Liver (tissue), 7 donors: ENCODE measurements at regions not wholly inside any gene's neighbourhood (a gene's known extent, or its start where the extent isn't known, plus 50 kb on each side); places are given as distances from the start of the nearest gene placed in this dataset.

ENCODE experiments used
- DNase-seq: peaks from one replicate; pipeline ENCODE4 v3.0.0-alpha.2; 2017; ENCODE audit warnings: low spot score
- H3K27ac ChIP-seq, 2 donors: one replicate each; pipeline ENCODE4 v1.7.0; 2013; ENCODE audit warnings: inconsistent platforms in 2 of 2, low read length in 2 of 2, control low read depth in 1 of 2, low read depth in 1 of 2, mild to moderate bottlenecking in 1 of 2
- H3K27me3 ChIP-seq, 4 donors: one replicate each; pipeline versions ENCODE4 v1.6.1 to v1.7.0; 2013; ENCODE audit warnings: low read length in 3 of 4, inconsistent platforms in 1 of 4, mild to moderate bottlenecking in 1 of 4, moderate library complexity in 1 of 4; ENCODE audit not compliant: control insufficient read depth in 4 of 4, insufficient read depth in 4 of 4
- H3K36me3 ChIP-seq, 4 donors: one replicate each; pipeline versions ENCODE4 v1.6.1 to v1.7.0; 2013; ENCODE audit warnings: low read length in 3 of 4, mild to moderate bottlenecking in 3 of 4, low read depth in 1 of 4, moderate library complexity in 1 of 4; ENCODE audit not compliant: control insufficient read depth in 4 of 4, insufficient read depth in 3 of 4
- H3K4me1 ChIP-seq, 4 donors: one replicate each; pipeline versions ENCODE4 v1.6.1 to v1.7.0; 2013; ENCODE audit warnings: low read length in 3 of 4, mild to moderate bottlenecking in 3 of 4, moderate library complexity in 1 of 4; ENCODE audit not compliant: control insufficient read depth in 4 of 4, insufficient read depth in 4 of 4
- H3K4me3 ChIP-seq, 3 donors: one replicate each; pipeline versions ENCODE4 v1.6.1 to v1.7.0; 2013; ENCODE audit warnings: low read length in 3 of 3, control low read depth in 1 of 3, low read depth in 1 of 3, mild to moderate bottlenecking in 1 of 3
- H3K9ac ChIP-seq, 2 donors: one replicate each; pipeline ENCODE4 v1.7.0; 2013; ENCODE audit warnings: low read length in 2 of 2, mild to moderate bottlenecking in 2 of 2, moderate library complexity in 2 of 2, control low read depth in 1 of 2, low read depth in 1 of 2
- H3K9me3 ChIP-seq, 4 donors: one replicate each; pipeline versions ENCODE4 v1.6.1 to v1.7.0; 2013; ENCODE audit warnings: low read length in 3 of 4; ENCODE audit not compliant: control insufficient read depth in 4 of 4
- EGR1 ChIP-seq, 2 donors: IDR thresholded peaks; 2 replicates each; pipeline ENCODE4 v1.6.1; 2016 to 2018; ENCODE audit warnings: antibody characterized with exemption in 2 of 2, low read depth in 2 of 2
- FOXA1 ChIP-seq: IDR thresholded peaks from 2 replicates; pipeline ENCODE4 v1.6.1; 2016; ENCODE audit warnings: antibody characterized with exemption
- HNF4A ChIP-seq, 2 donors: conservative IDR thresholded peaks; 2 replicates each; pipeline ENCODE4 v1.6.1; 2016; ENCODE audit warnings: antibody characterized with exemption in 2 of 2, mild to moderate bottlenecking in 2 of 2
- JUND ChIP-seq, 2 donors: IDR thresholded peaks; 2 replicates each; pipeline ENCODE4 v1.6.1; 2016; ENCODE audit warnings: antibody characterized with exemption in 2 of 2
- MAX ChIP-seq: IDR thresholded peaks from 2 replicates; pipeline ENCODE4 v1.6.1; 2016; ENCODE audit warnings: antibody characterized with exemption
- NR2F2 ChIP-seq: IDR thresholded peaks from 2 replicates; pipeline ENCODE4 v1.6.1; 2016; ENCODE audit warnings: antibody characterized with exemption
- RAD21 ChIP-seq, 2 donors: IDR thresholded peaks; 2 replicates each; pipeline ENCODE4 v1.6.1; 2016; ENCODE audit warnings: antibody characterized with exemption in 2 of 2, mild to moderate bottlenecking in 2 of 2
- RXRA ChIP-seq, 2 donors: IDR thresholded peaks; 2 replicates each; pipeline ENCODE4 v1.6.1; 2017 to 2018; ENCODE audit warnings: antibody characterized with exemption in 2 of 2, mild to moderate bottlenecking in 1 of 2
- TAF1 ChIP-seq: conservative IDR thresholded peaks from 2 replicates; pipeline ENCODE4 v1.6.1; 2016; ENCODE audit warnings: antibody characterized with exemption, mild to moderate bottlenecking
- YY1 ChIP-seq: IDR thresholded peaks from 2 replicates; pipeline ENCODE4 v1.6.1; 2016; ENCODE audit warnings: antibody characterized with exemption, mild to moderate bottlenecking
- WGBS: extraction: QIAGEN DNeasy Blood & Tissue Kit; methylation state at CpG from one replicate; pipeline ENCODE4 v1.1.7; 2013; 5-methylcytosine and 5-hydroxymethylcytosine counted together
- donor health status: healthy.
- donor health status: healthy.
- donor health status: healthy.
- donor health status: healthy.

- DNase-seq, result no peak
- 41% methylated on average over 3 of the region's 3 CpGs for WGBS
- Histone ChIP-seq H3K4me3 (no peak overlapping the region), H3K27me3 (no peaks in the 10 kb centered on the region), H3K9ac (no peak overlapping the region), H3K4me1 (peaks cover 2 to 16% (median 13%) of the 10 kb centered on the region in 4 donors), H3K36me3 (no peaks in the 10 kb centered on the region), H3K9me3 (no peaks in the 10 kb centered on the region), H3K27ac (no peak overlapping the region)
- peak in 1 of 2 donors; percentile 44 for TF ChIP-seq HNF4A (conservative IDR thresholded peaks at IDR 0.05)
- no peak for TF ChIP-seq FOXA1
Observed at GRCh38 chr3:139199421-139200010, 144.3 kb upstream of the MRPS22 start.

- WGBS, result 90% methylated on average over 7 of the region's 7 CpGs
Observed at GRCh38 chr3:139201446-139202225, 142.2 kb upstream of the MRPS22 start.

GRCh38 chr3:139202226-139202958, 141.4 kb upstream of the MRPS22 start:
- WGBS, result 67% methylated on average over 5 of the region's 5 CpGs
- no peak overlapping the region for H3K9ac ChIP-seq
- no peak overlapping the region for H3K4me3 ChIP-seq
- H3K4me1 ChIP-seq, result peaks cover 2 to 16% (median 13%) of the 10 kb centered on the region in 4 donors
- no peaks in the 10 kb centered on the region for H3K27me3 ChIP-seq
- TF ChIP-seq EGR1 (IDR thresholded peaks at IDR 0.05; ENCODE audit: low read depth in 2 of 2), result no peak
- TF ChIP-seq RAD21 (IDR thresholded peaks at IDR 0.05), result peak; percentile 48 to 68
- H3K27ac ChIP-seq, result no peak overlapping the region
- no peaks in the 10 kb centered on the region for H3K9me3 ChIP-seq
- no peak for DNase-seq
- H3K36me3 ChIP-seq, result no peaks in the 10 kb centered on the region

More at GRCh38 chr3:139201446-139202225, 142.2 kb upstream of the MRPS22 start:
- no peak overlapping the region for H3K4me3 ChIP-seq
- H3K36me3 ChIP-seq, result no peaks in the 10 kb centered on the region
- no peak for DNase-seq
- no peak overlapping the region for H3K9ac ChIP-seq
- no peaks in the 10 kb centered on the region for H3K27me3 ChIP-seq
- H3K9me3 ChIP-seq, result no peaks in the 10 kb centered on the region
- TF ChIP-seq YY1, result no peak
- no peak for TF ChIP-seq MAX
- TF ChIP-seq JUND (IDR thresholded peaks at IDR 0.05), result no peak
- TF ChIP-seq RXRA (IDR thresholded peaks at IDR 0.05), result no peak
- TF ChIP-seq TAF1, result no peak
- TF ChIP-seq NR2F2, result no peak
- TF ChIP-seq EGR1 (IDR thresholded peaks at IDR 0.05; ENCODE audit: low read depth in 2 of 2), result no peak
- no peak overlapping the region for H3K27ac ChIP-seq
- H3K4me1 ChIP-seq, result peaks cover 2 to 16% (median 13%) of the 10 kb centered on the region in 4 donors

- Histone ChIP-seq H3K9ac (no peak overlapping the region), H3K27me3 (no peaks in the 10 kb centered on the region), H3K27ac (no peak overlapping the region), H3K4me3 (no peak overlapping the region), H3K9me3 (no peaks in the 10 kb centered on the region), H3K4me1 (peaks cover 2 to 16% (median 13%) of the 10 kb centered on the region in 4 donors), H3K36me3 (no peaks in the 10 kb centered on the region)
- DNase-seq, result no peak
- TF ChIP-seq YY1 (no peak), NR2F2 (no peak), RXRA (IDR thresholded peaks at IDR 0.05) (no peak)
- 61% methylated on average over 1 of the region's 1 CpG for WGBS
Observed at GRCh38 chr3:139202959-139203349, 140.9 kb upstream of the MRPS22 start.
